IMR-90 (cell line): ENCODE measurements at regions not wholly inside any gene's neighbourhood (a gene's known extent, or its start where the extent isn't known, plus 50 kb on each side); places are given as distances from the start of the nearest gene placed in this dataset.

Source experiments
- CTCF ChIP-seq: conservative IDR thresholded peaks from 2 replicates; pipeline ENCODE4 v1.5.1; 2012; ENCODE audit warnings: mild to moderate bottlenecking, low read depth, low read length, improper control_type of control experiment
- POLR2A ChIP-seq: IDR thresholded peaks from 2 replicates; pipeline ENCODE4 v1.6.1; 2012; ENCODE audit warnings: mild to moderate bottlenecking, low read depth, low read length
- RAD21 ChIP-seq: IDR thresholded peaks from 2 replicates; pipeline ENCODE4 v1.6.1; 2012; ENCODE audit warnings: low read length, improper control_type of control experiment
- SMC3 ChIP-seq: fragments of 150-350 bp; IDR thresholded peaks from 2 replicates; pipeline ENCODE4 v1.6.1; 2016; ENCODE audit warnings: low read depth, mild to moderate bottlenecking, antibody characterized with exemption, low read length, moderate library complexity
- TF ChIP-seq, protein P1 (sequence below): fragments of 150-350 bp; IDR thresholded peaks from 2 replicates; pipeline ENCODE4 v1.6.1; 2017; ENCODE audit warnings: mild to moderate bottlenecking, antibody characterized with exemption, low read length, low read depth

GRCh38 chr1:30514137-30514654 lies 209.2 kb downstream of the MATN1 start:
- TF ChIP-seq CTCF (no peak), SMC3 (no peak), RAD21 (no peak), POLR2A (no peak)
- TF ChIP-seq, protein P1, sequence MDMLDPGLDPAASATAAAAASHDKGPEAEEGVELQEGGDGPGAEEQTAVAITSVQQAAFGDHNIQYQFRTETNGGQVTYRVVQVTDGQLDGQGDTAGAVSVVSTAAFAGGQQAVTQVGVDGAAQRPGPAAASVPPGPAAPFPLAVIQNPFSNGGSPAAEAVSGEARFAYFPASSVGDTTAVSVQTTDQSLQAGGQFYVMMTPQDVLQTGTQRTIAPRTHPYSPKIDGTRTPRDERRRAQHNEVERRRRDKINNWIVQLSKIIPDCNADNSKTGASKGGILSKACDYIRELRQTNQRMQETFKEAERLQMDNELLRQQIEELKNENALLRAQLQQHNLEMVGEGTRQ, result no peak
